ENCODE measurements at regions not wholly inside any gene's neighbourhood (a gene's known extent, or its start where the extent isn't known, plus 50 kb on each side); places are given as distances from the start of the nearest gene placed in this dataset.

DNA sequence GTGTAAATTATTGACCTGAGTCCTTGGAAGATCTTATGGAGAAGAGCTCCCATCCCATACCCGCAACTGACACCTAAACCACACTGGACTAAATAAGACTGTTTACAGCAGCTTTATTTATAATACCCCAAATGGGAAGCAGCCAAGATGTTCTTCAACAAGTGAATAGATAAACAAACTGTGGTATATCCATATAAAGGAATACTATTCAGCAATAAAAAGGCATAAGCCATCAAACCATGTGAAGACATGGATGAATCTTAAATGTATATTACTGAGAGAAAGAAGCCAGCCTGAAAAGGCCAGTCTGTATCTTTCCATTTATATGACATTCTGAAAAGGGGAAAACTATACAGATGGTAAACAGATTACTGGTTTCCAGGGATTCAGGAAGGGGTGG, 212.7 kb downstream of the TPBG start:
- Histone ChIP-seq H3K36me3 (no peaks in the 10 kb centered on the region), H3K4me1 (no peaks in the 10 kb centered on the region), H3K27ac (no peak overlapping the region), H3K4me3 (no peak overlapping the region), H3K9me3 (peaks cover 0 to 9% (median 4%) of the 10 kb centered on the region in 3 donors), H3K27me3 (peaks cover 0 to 3% (median 0%) of the 10 kb centered on the region in 4 donors)
- intact Hi-C loops (cut with DNase I), result no loop called here
- TF ChIP-seq, protein P1, sequence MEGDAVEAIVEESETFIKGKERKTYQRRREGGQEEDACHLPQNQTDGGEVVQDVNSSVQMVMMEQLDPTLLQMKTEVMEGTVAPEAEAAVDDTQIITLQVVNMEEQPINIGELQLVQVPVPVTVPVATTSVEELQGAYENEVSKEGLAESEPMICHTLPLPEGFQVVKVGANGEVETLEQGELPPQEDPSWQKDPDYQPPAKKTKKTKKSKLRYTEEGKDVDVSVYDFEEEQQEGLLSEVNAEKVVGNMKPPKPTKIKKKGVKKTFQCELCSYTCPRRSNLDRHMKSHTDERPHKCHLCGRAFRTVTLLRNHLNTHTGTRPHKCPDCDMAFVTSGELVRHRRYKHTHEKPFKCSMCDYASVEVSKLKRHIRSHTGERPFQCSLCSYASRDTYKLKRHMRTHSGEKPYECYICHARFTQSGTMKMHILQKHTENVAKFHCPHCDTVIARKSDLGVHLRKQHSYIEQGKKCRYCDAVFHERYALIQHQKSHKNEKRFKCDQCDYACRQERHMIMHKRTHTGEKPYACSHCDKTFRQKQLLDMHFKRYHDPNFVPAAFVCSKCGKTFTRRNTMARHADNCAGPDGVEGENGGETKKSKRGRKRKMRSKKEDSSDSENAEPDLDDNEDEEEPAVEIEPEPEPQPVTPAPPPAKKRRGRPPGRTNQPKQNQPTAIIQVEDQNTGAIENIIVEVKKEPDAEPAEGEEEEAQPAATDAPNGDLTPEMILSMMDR (IDR thresholded peaks at IDR 0.05), result no peak
- TF ChIP-seq POLR2A (IDR thresholded peaks at IDR 0.05), result no peak
- DNase-seq, result no peak
- WGBS, 2 donors, result 83 to 86% methylated on average over 1 of the region's 1 CpG

DNA sequence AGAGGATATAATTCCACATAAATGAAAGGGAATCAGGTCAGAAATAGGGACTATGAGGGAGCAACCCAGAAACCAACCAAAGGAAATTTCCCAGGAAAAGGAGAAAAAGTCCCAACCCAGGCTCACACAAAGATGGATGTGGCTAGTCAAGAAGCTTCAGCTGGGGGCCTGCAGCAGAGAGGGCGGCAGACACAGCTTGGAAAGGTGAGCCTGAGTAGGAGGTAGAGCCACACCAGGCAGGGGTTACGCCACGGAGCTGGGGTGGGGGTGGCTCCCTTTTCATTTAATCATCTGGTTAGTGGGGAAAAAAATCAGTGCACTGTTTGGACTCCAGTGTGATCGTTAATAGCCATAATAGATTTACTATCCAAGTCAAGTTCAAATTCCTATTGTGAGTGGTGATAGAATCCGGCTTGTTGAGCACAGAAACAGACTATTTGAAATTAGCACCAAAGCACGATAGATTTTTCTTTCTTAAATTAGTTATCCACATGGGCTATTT, 220.6 kb downstream of the TPBG start:
- 71 to 78% methylated on average over 5 to 6 of the region's 6 CpGs for WGBS, 2 donors
- Histone ChIP-seq H3K4me3 (no peak overlapping the region), H3K36me3 (no peaks in the 10 kb centered on the region), H3K4me1 (no peaks in the 10 kb centered on the region), H3K9me3 (no peaks in the 10 kb centered on the region), H3K27me3 (peaks cover 0 to 6% (median 0%) of the 10 kb centered on the region in 4 donors), H3K27ac (no peak overlapping the region)
- DNase-seq, result no peak
- intact Hi-C loops (cut with DNase I), result no loop called here
- TF ChIP-seq POLR2A (IDR thresholded peaks at IDR 0.05), result no peak
- TF ChIP-seq, protein P1 (IDR thresholded peaks at IDR 0.05), result no peak

- 43 to 57% methylated on average over 3 of the region's 3 CpGs for WGBS, 2 donors
Measured at GRCh38 chr6:82584856-82585255, 221.2 kb downstream of the TPBG start.

DNA sequence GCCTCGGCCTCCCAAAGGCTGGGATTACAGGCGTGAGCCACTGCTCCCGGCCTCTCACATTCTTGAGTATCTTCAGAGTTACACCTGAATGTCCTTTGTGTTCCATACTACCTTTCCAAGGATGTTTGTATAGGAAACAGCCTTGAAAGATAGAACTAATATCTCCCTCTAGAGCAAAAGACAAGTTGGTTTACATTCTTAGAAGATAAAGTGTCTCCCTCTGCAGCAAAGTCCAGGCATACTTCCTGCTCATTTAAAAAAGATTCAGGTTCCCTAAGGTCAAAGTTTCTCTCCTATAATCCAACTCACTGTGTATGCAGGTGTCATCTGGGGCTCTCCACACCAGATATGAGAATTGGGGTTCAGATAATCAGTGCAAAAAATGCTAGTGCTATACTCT, 224.4 kb downstream of the TPBG start:
- WGBS, 2 donors, result 90 to 100% methylated on average over 1 to 3 of the region's 3 CpGs
- DNase-seq, result no peak
- TF ChIP-seq, protein P1 (IDR thresholded peaks at IDR 0.05), result peak in 1 of 6 experiments; percentile 33
- TF ChIP-seq POLR2A (IDR thresholded peaks at IDR 0.05), result no peak
- Histone ChIP-seq H3K4me3 (no peak overlapping the region), H3K4me1 (no peaks in the 10 kb centered on the region), H3K9me3 (no peaks in the 10 kb centered on the region), H3K27me3 (peaks cover 0 to 3% (median 0%) of the 10 kb centered on the region in 4 donors), H3K36me3 (no peaks in the 10 kb centered on the region), H3K27ac (no peak overlapping the region)
- intact Hi-C loops (cut with DNase I), result no loop called here

More at GRCh38 chr6:82584856-82585255, 221.2 kb downstream of the TPBG start:
- Histone ChIP-seq H3K4me1 (no peaks in the 10 kb centered on the region), H3K27ac (peak overlapping the region in 1 of 4 donors; percentile 43), H3K9me3 (no peaks in the 10 kb centered on the region), H3K36me3 (no peaks in the 10 kb centered on the region), H3K27me3 (peaks cover 0 to 6% (median 0%) of the 10 kb centered on the region in 4 donors), H3K4me3 (no peak overlapping the region)
- TF ChIP-seq POLR2A (IDR thresholded peaks at IDR 0.05), result no peak
- DNase-seq, result no peak
- intact Hi-C loops (cut with DNase I), result no loop called here

DNA sequence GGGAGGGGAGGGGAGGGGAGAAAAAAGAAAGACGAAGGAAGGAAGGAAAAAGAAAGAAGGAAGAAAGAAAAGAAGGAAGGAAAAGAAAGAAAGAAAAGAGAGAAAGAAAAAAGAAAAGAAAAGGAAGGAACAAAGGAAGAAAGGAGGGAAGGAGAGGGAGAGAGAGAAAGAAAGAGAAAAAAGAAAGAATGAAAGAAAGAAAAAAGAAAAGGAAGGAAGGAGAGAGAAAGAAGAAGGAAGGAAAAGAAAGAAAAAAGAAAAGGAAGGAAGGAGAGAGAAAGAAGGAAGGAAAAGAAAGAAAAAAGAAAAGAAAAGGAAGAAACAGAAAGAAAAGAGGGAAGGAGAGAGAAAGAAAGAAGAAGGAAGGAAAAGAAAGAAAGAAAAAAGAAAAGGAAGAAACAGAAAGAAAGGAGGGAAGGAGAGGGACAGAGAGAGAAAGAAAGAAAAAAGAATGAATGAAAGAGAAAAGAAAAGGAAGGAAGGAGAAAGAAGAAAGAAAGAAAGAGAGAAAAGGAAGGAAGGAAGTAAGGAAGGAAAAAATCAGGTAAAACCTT, 225.3 kb downstream of the TPBG start:
- H3K9me3 ChIP-seq, result no peaks in the 10 kb centered on the region
- no peak overlapping the region for H3K27ac ChIP-seq
- no peak for DNase-seq
- H3K27me3 ChIP-seq, result peaks cover 0 to 3% (median 0%) of the 10 kb centered on the region in 4 donors
- intact Hi-C loops (cut with DNase I), result no loop called here
- H3K4me3 ChIP-seq, result no peak overlapping the region
- WGBS, 2 donors, result 60 to 83% methylated on average over 1 of the region's 1 CpG
- TF ChIP-seq, protein P1 (IDR thresholded peaks at IDR 0.05), result no peak
- no peak for TF ChIP-seq POLR2A (IDR thresholded peaks at IDR 0.05)
- H3K36me3 ChIP-seq, result no peaks in the 10 kb centered on the region
- H3K4me1 ChIP-seq, result no peaks in the 10 kb centered on the region

Data from esophagus squamous epithelium (tissue), 5 donors.